ENCODE measurements at regions not wholly inside any gene's neighbourhood (a gene's known extent, or its start where the extent isn't known, plus 50 kb on each side); places are given as distances from the start of the nearest gene placed in this dataset.

- no peak for TF ChIP-seq CTCF (IDR thresholded peaks at IDR 0.05; ENCODE audit: extremely low read depth in 1 of 2, insufficient read depth in 1 of 2, low read depth in 1 of 2, low read length in 2 of 2)
- no peak for TF ChIP-seq POLR2A (IDR thresholded peaks at IDR 0.05; ENCODE audit: low read depth, low read length)
- no peak for TF ChIP-seq POLR2AphosphoS5 (IDR thresholded peaks at IDR 0.05; ENCODE audit: insufficient read depth, low read depth, low read length)
- TF ChIP-seq MYC (IDR thresholded peaks at IDR 0.05; ENCODE audit: low read depth, low read length), result no peak
- TF ChIP-seq EZH2 (IDR thresholded peaks at IDR 0.05; ENCODE audit: borderline replicate concordance, low read depth, low read length, severe bottlenecking), result no peak
- TF ChIP-seq GATA2 (IDR thresholded peaks at IDR 0.05; ENCODE audit: insufficient read depth, insufficient read length, low read depth, low read length), result no peak
- TF ChIP-seq, protein P1, sequence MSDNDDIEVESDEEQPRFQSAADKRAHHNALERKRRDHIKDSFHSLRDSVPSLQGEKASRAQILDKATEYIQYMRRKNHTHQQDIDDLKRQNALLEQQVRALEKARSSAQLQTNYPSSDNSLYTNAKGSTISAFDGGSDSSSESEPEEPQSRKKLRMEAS (IDR thresholded peaks at IDR 0.05; ENCODE audit: insufficient read depth, insufficient read length), result no peak
These were observed 76.4 kb upstream of the TLR3 start for GRCh38 chr4:185992585-185992984.
